ENCODE measurements at regions not wholly inside any gene's neighbourhood (a gene's known extent, or its start where the extent isn't known, plus 50 kb on each side); places are given as distances from the start of the nearest gene placed in this dataset.

- TF ChIP-seq, protein P1, sequence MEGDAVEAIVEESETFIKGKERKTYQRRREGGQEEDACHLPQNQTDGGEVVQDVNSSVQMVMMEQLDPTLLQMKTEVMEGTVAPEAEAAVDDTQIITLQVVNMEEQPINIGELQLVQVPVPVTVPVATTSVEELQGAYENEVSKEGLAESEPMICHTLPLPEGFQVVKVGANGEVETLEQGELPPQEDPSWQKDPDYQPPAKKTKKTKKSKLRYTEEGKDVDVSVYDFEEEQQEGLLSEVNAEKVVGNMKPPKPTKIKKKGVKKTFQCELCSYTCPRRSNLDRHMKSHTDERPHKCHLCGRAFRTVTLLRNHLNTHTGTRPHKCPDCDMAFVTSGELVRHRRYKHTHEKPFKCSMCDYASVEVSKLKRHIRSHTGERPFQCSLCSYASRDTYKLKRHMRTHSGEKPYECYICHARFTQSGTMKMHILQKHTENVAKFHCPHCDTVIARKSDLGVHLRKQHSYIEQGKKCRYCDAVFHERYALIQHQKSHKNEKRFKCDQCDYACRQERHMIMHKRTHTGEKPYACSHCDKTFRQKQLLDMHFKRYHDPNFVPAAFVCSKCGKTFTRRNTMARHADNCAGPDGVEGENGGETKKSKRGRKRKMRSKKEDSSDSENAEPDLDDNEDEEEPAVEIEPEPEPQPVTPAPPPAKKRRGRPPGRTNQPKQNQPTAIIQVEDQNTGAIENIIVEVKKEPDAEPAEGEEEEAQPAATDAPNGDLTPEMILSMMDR (IDR thresholded peaks at IDR 0.05; ENCODE audit: insufficient read depth, low read depth, low read length, missing control alignments): no peak
- DNase-seq (ENCODE audit: low read depth): no peak
- H3K4me3 ChIP-seq (ENCODE audit: low read length): no peak overlapping the region
These were observed 294.9 kb upstream of the ZNF385D start for GRCh38 chr3:22045882-22046281.

DNA sequence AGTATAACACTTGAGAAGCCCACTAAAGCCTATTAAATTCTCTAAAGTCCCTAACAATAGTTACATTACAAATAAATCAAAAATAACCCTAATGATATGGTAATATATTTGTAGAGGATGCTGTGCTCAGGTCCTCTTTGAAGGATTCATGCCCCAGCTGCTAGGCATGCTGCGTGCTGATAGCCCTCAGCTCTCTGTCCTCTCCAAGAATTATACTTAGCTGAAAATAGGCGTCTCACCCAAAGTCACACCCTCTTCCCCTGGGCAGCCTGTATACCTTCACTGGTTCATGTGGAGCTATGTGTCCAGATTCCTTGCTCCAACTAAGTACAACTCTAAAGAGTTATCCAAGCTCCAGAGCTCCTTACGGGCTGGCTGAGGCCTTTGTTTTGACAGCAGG lies 312.5 kb upstream of the ZNF385D start:
- TF ChIP-seq, protein P1 (IDR thresholded peaks at IDR 0.05; ENCODE audit: insufficient read depth, low read depth, low read length, missing control alignments): no peak
- DNase-seq (ENCODE audit: low read depth): no peak
- no peak overlapping the region for H3K4me3 ChIP-seq (ENCODE audit: low read length)

- no peak overlapping the region for H3K4me3 ChIP-seq (ENCODE audit: low read length)
- TF ChIP-seq, protein P1 (IDR thresholded peaks at IDR 0.05; ENCODE audit: insufficient read depth, low read depth, low read length, missing control alignments): no peak
- DNase-seq (ENCODE audit: low read depth): no peak
These were observed 317.6 kb upstream of the ZNF385D start for GRCh38 chr3:22068619-22069018.

DNA sequence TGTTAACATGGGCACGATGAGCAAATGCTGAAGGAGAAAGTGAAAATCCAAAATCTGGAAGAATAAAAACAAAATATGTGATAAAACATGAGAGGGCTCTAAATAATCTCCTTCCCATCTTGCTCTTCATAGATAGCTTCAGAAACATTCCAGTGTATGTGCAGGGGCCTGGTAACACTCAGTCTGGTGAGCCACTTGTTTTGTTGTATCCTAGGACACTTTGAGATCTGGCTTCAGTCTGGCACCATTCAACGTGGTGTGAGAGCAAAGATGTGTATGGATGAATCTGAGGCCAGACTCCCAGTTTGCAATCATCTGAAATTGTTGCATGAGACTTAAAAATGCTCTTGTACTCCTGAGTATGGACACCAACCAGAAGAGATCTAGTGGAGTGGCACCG lies 337.2 kb upstream of the ZNF385D start:
- no peak overlapping the region for H3K4me3 ChIP-seq (ENCODE audit: low read length)
- TF ChIP-seq, protein P1 (IDR thresholded peaks at IDR 0.05; ENCODE audit: insufficient read depth, low read depth, low read length, missing control alignments): no peak
- DNase-seq (ENCODE audit: low read depth): no peak

- no peak overlapping the region for H3K4me3 ChIP-seq (ENCODE audit: low read length)
- peak; percentile 59 for DNase-seq (ENCODE audit: low read depth)
- TF ChIP-seq, protein P1 (IDR thresholded peaks at IDR 0.05; ENCODE audit: insufficient read depth, low read depth, low read length, missing control alignments): peak; percentile 56
These were observed 338.3 kb upstream of the ZNF385D start for GRCh38 chr3:22089284-22089683.

DNA sequence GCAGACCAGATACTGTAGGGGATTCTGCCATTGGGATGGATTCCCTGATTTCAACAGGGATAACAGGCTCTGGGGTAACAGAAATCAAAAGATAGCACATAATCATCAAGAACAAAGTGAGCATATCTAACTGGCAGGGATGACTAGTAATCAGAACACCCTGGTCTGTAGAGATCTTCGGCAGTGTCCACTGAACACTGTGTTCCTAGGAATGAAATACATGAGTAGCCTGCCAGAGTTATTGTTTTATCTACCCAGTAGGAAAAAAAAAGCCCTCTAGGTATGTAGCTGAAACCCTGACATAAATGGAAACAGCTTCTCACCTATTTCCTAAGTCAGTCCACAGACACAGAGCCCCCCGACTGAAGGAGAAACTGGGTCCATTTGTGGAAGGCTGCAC lies 340.3 kb upstream of the ZNF385D start:
- no peak for DNase-seq (ENCODE audit: low read depth)
- H3K4me3 ChIP-seq (ENCODE audit: low read length): no peak overlapping the region
- TF ChIP-seq, protein P1 (IDR thresholded peaks at IDR 0.05; ENCODE audit: insufficient read depth, low read depth, low read length, missing control alignments): no peak

DNA sequence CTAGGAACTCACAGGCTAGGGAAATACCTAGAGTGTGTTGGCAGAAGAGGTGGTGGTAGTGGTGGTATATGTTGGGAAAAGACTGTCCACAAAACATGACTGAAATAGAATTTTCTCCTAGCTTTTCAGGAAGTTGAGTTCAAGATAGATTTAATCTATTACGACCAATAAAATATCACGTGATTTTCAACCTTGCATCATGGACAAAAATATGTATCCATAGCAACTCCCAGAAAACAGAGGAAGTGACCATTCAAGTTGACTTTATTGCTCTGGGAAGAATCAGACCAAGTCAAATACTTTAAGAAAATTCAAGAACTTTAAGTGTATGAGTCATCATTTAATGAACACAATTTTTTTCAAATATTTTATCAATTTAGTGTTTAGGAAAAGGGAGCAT lies 347.0 kb upstream of the ZNF385D start:
- TF ChIP-seq, protein P1 (IDR thresholded peaks at IDR 0.05; ENCODE audit: insufficient read depth, low read depth, low read length, missing control alignments): no peak
- no peak for DNase-seq (ENCODE audit: low read depth)
- H3K4me3 ChIP-seq (ENCODE audit: low read length): no peak overlapping the region

All from epithelial cell of esophagus (primary cell).